Esophagus squamous epithelium (tissue), 5 donors: ENCODE measurements at regions not wholly inside any gene's neighbourhood (a gene's known extent, or its start where the extent isn't known, plus 50 kb on each side); places are given as distances from the start of the nearest gene placed in this dataset.

Experiments used
- DNase-seq: peaks from one replicate; lab custom pipeline; 2025; lab: John Stamatoyannopoulos, UW
- H3K27ac ChIP-seq, 4 donors: fragments of 200-600 bp; sonication (generic); one replicate each; pipeline ENCODE4 v1.5.1; 2016 to 2019; ENCODE audit warnings: mild to moderate bottlenecking in 1 of 4
- H3K27me3 ChIP-seq, 4 donors: fragments of 200-600 bp; sonication (generic); 1 replicate in 3 of 4; 2 replicates in 1 of 4; pipeline versions ENCODE4 v1.5.1 to v1.6.0; 2017 to 2021; ENCODE audit warnings: antibody characterized with exemption in 1 of 4
- H3K36me3 ChIP-seq, 3 donors: fragments of 200-600 bp; sonication (generic); one replicate each; pipeline ENCODE4 v1.5.1; 2016 to 2019
- H3K4me1 ChIP-seq, 3 donors: fragments of 200-600 bp; sonication (generic); one replicate each; pipeline ENCODE4 v1.5.1; 2017 to 2019
- H3K4me3 ChIP-seq, 4 donors: fragments of 200-600 bp; sonication (generic); 1 replicate in 3 of 4; 2 replicates in 1 of 4; pipeline ENCODE4 v1.5.1; 2016 to 2019; ENCODE audit warnings: mild to moderate bottlenecking in 2 of 4, moderate library complexity in 1 of 4
- H3K9me3 ChIP-seq, 3 donors: fragments of 200-600 bp; sonication (generic); one replicate each; pipeline ENCODE4 v1.5.1; 2016 to 2019
- CTCF ChIP-seq, 6 experiments: fragments of 450-650 bp in 4 of 6; fragments of 200-600 bp in 2 of 6; sonication (generic) in 2 of 6; IDR thresholded peaks; one replicate each; pipeline ENCODE4 v1.5.1; 2016 to 2019; ENCODE audit warnings: antibody characterized with exemption in 6 of 6, mild to moderate bottlenecking in 4 of 6, moderate library complexity in 4 of 6
- POLR2A ChIP-seq, 4 donors: fragments of 450-650 bp; IDR thresholded peaks; one replicate each; pipeline ENCODE4 v1.6.1; 2017; ENCODE audit warnings: antibody characterized with exemption in 4 of 4, mild to moderate bottlenecking in 4 of 4, moderate library complexity in 3 of 4
- WGBS, 2 donors: methylation state at CpG; one replicate each; pipeline ENCODE4 v1.1.5; 2018; 5-methylcytosine and 5-hydroxymethylcytosine counted together
- intact Hi-C: fragments of 100-400 bp; cut with DNase I; formaldehyde crosslinking; loops from one replicate; pipeline ENCODE4 v1.15.0; 2022
- donor health status: DM: yes; HTN: yes; CAD: no.

GRCh38 chr18:44537526-44537925 is 143.2 kb upstream of the SETBP1 start:
- Histone ChIP-seq H3K27me3 (no peaks in the 10 kb centered on the region), H3K36me3 (no peaks in the 10 kb centered on the region), H3K9me3 (no peaks in the 10 kb centered on the region), H3K4me1 (peaks cover 3 to 38% (median 4%) of the 10 kb centered on the region in 3 donors), H3K4me3 (no peak overlapping the region), H3K27ac (no peak overlapping the region)
- intact Hi-C loops = no loop called here
- WGBS, 2 donors = 45 to 48% methylated on average over 2 of the region's 2 CpGs
- no peak for DNase-seq
- no peak for TF ChIP-seq CTCF (IDR thresholded peaks at IDR 0.05)
- no peak for TF ChIP-seq POLR2A (IDR thresholded peaks at IDR 0.05)

- no peak overlapping the region for H3K27ac ChIP-seq
- no peak overlapping the region for H3K4me3 ChIP-seq
- no peaks in the 10 kb centered on the region for H3K27me3 ChIP-seq
- WGBS, 2 donors = 63 to 71% methylated on average over 3 of the region's 3 CpGs
- no peaks in the 10 kb centered on the region for H3K9me3 ChIP-seq
- DNase-seq = no peak
- intact Hi-C loops = no loop called here
- H3K36me3 ChIP-seq = no peaks in the 10 kb centered on the region
- peaks cover 3 to 38% (median 4%) of the 10 kb centered on the region in 3 donors for H3K4me1 ChIP-seq
- no peak for TF ChIP-seq POLR2A (IDR thresholded peaks at IDR 0.05)
- no peak for TF ChIP-seq CTCF (IDR thresholded peaks at IDR 0.05)
These were observed 140.8 kb upstream of the SETBP1 start for GRCh38 chr18:44539926-44540325.

GRCh38 chr18:44541159-44541558 is 139.5 kb upstream of the SETBP1 start:
- Histone ChIP-seq H3K27me3 (no peaks in the 10 kb centered on the region), H3K4me1 (peaks cover 3 to 33% (median 4%) of the 10 kb centered on the region in 3 donors), H3K4me3 (no peak overlapping the region), H3K27ac (no peak overlapping the region), H3K36me3 (no peaks in the 10 kb centered on the region), H3K9me3 (no peaks in the 10 kb centered on the region)
- intact Hi-C loops = no loop called here
- DNase-seq = no peak
- TF ChIP-seq CTCF (IDR thresholded peaks at IDR 0.05) (no peak), POLR2A (IDR thresholded peaks at IDR 0.05) (no peak)
- 37 to 50% methylated on average over 4 of the region's 4 CpGs for WGBS, 2 donors

- intact Hi-C loops = no loop called here
- DNase-seq = no peak
- H3K4me3 ChIP-seq = no peak overlapping the region
- no peak overlapping the region for H3K27ac ChIP-seq
- no peaks in the 10 kb centered on the region for H3K36me3 ChIP-seq
- peaks cover 3 to 27% (median 4%) of the 10 kb centered on the region in 3 donors for H3K4me1 ChIP-seq
- H3K27me3 ChIP-seq = no peaks in the 10 kb centered on the region
- no peaks in the 10 kb centered on the region for H3K9me3 ChIP-seq
- 0% methylated on average over 1 of the region's 1 CpG for WGBS, 2 donors
- no peak for TF ChIP-seq POLR2A (IDR thresholded peaks at IDR 0.05)
These were observed 138.9 kb upstream of the SETBP1 start for GRCh38 chr18:44541781-44542180.

- Histone ChIP-seq H3K27ac (no peak overlapping the region), H3K4me1 (peaks cover 3 to 17% (median 4%) of the 10 kb centered on the region in 3 donors), H3K9me3 (no peaks in the 10 kb centered on the region), H3K27me3 (no peaks in the 10 kb centered on the region), H3K36me3 (no peaks in the 10 kb centered on the region), H3K4me3 (no peak overlapping the region)
- intact Hi-C loops = no loop called here
- TF ChIP-seq POLR2A (IDR thresholded peaks at IDR 0.05) (no peak), CTCF (IDR thresholded peaks at IDR 0.05) (no peak)
- DNase-seq = no peak
- WGBS, 2 donors = 100% methylated on average over 2 of the region's 2 CpGs
These were observed 137.3 kb upstream of the SETBP1 start for GRCh38 chr18:44543387-44543786.
